Renal cortical epithelial cell (primary cell): ENCODE measurements at regions not wholly inside any gene's neighbourhood (a gene's known extent, or its start where the extent isn't known, plus 50 kb on each side); places are given as distances from the start of the nearest gene placed in this dataset.

Experiments used
- DNase-seq: peaks from one replicate; pipeline ENCODE4 v3.0.0-alpha.2; 2011; ENCODE audit warnings: low read depth

DNA sequence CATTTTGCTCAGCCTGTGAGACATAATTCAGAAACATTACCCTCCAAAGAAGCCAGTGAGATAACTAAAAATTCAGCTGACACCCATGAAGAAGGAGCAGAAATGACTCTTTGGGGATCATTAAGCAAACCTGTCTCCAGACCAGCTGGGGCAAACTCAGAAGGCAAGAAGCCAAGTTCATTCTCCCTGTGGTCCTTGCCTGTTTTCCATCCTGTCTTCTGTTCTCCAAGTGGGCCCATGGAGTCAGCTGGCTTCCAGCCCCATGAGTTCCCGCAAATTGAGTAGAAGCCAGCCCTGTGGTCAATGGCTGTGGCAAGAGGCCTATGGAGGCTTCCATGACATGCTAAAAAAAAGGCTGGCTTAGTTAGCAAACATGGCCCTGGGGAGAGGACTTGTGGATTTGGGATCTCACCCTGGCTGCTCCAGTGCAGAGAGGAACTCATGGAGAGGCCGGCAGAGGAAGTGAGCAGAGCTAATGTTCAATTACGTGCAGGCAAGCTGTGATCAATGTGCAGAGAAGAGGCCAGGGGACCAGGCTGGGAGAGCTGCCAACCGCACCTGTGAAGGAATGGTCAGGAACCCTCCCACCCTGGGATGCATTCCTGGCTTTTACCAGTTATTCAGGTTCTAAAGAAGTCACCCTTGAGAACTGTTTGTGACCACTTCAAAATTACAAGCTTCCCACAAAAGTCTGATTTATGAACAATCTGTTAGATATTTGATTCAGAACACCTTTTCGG is 229.1 kb downstream of the TSHZ3 start:
- no peak for DNase-seq

DNA sequence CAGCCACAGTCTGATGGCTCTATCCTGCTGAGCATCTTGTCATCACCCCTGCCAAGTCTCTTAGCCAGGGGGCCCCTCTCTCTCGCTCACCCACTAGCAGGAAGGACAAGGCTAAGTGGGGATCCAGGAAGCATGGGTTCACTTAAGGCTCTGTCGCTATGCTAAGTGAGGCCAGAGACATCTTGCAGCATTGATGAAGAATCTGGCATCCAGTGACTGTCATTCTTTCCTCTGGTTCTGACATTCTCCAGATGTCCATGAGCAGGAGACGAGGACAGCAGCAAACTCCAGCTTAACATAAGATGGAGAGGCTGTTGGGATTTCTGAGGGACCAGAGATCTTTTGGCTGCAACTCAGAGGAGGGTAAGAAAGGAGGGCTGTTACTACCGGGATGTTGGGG is 230.2 kb downstream of the TSHZ3 start:
- DNase-seq = no peak

DNA sequence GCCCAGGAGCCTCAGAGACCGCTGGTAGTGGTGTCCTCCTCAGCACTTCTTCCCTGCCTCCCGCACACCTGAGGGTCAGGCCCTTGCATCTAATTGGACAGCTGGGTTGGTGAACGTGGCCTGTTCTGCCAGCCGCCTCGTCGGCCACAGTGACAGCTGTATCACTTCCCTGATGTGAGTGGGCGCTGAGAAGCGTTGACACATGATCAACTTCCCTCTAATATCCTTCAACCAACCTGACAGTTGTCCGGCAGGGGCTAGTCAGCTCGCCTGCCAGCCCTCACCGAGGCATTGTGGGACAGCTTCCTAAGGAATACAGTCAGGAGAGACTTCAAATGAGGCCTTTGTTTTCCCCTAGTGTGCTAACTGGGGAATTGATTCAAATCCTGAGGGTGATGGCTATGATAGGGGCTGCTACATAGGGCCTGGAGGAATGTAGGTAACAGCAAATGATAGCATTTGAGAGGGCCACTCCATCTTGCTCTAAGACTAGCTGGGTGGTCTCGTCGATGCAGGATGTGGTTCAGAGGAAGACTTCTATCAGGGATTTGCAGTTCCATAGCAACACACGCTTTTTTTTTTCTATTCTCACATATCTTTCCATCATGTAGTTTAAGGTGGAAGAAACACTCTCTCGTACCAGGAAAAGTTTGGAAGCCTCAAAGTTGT is 230.8 kb downstream of the TSHZ3 start:
- no peak for DNase-seq

DNA sequence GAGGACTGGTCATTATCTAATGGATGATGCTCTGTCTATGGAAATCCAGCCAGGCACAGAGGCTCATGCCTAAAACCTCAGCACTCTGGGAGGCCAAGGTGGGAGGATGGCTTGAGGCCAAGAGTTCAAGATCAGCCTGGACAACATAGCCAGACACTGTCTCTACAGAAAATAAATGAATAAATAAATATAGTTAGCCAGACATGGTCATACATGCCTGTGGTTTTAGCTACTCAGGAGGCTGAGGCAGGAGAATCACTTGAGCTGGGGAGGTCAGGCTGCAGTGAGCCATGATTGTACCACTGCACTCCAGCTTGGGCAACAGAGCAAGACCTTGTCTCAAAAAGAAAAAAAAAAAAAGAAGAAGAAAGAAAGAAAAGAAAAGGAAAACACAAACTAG is 234.7 kb downstream of the TSHZ3 start:
- DNase-seq = no peak

DNA sequence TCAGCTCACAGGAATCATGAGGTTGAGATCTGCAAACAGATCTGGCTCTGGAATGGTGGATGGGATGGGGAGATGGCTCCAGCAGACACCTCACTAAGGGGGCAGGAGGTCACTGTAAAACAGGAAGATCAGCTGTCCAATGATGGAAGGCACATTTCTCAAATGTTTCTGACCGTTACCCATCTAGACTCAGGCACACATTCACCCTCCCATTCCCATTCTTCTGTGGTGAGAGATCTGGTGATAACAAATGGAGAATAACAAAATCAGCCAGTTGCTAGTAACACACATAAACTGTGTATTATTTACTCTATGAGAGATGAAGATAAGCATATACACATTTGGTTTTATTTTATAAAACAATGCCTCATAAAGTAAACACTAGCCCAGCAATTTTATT is 235.9 kb downstream of the TSHZ3 start:
- peak; percentile 3 for DNase-seq

DNA sequence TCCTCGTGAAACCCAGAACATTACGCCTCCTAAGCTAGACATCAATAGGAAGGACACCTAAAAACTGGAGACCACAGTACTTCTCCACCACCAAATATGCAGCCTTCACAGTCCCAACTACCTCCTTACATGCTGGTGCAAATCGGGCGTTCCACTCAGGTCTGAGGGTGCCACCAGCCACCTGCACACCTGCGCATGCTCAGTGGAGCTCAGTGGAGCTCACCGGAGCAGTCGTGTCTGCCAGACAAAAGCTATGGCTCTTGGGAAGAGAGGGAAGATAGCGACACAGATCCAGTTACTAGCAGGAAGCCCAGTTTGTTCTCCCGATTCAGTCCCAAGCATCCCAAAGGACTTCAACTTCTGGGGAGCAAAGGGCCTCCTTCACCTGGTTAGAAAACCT is 237.1 kb downstream of the TSHZ3 start:
- DNase-seq = no peak

DNA sequence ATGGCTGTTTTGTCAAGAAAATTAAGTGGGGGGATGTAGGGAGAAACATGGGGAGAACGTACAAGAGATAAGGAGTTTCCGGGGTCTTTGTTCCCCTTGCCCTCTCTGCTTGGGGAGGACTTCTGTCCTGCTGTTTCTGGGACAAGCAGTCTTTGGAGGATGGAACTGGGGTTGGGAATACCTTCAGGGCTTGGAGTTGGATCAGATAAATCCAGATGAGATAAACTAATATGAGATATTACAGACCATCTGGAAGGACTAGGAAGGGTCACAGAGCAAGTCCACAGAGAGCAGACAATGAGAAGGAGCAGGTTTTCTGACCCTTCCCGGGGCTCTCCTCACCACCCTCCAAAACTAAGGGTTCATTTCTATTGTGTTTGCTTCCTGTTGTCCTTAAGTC is 237.5 kb downstream of the TSHZ3 start:
- DNase-seq = no peak

DNA sequence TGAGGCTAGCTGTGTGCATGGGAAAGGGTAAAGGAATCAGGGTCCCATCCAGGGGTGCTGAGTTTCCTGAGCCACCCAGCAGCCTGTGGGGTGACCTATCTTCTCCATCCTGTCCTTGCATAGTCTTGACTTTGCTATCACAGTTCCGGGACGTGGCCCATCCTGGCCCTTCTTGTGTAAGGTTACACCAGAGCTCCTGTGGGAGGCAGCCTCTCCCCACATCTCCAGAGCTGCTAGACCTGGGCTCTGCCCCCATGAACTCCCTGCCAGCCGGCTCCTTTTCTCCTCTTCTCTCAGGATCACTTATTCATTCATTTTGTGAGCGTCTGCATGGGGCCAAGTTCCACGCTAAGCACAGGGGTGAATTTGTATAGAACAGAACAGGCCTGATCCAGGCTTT is 238.9 kb downstream of the TSHZ3 start:
- DNase-seq = peak; percentile 16

DNA sequence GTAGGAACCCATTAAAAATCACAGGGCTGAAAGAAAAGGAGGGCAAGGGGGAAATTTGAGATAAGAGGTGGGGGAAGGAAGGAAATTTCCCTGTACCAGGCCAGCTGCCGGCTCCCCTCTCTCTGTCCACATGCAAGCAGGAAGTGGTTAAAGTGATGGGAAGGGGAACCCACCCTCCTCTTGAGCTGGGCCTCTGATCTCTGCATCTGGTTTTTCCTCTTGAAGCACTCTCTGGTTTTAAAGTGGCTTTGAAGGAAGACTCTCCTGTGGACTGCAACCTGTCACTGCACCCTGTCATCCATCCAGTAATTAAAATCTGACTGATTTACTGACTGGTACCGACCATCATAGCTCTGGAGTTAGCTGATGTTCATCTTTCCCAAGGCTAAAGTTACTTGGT is 239.6 kb downstream of the TSHZ3 start:
- DNase-seq = no peak

DNA sequence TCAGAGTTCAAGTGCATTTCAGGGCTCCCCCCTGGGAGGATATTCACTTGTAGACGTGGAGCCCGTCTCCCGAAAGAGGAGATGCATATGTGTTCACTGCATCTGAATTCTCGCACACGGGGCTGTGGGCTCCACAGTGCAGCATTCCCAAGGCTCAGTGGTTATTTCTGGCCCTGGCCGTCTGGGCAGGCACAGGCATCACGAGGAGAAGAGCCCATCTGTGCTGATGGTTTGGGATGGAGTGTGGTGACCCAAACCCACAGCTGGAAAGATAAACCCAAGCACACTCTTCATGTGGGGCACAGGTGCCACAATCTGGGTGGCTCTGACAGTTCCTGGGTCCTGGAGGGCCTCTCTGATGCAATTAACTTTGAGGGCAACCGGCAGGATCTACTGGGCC is 242.1 kb downstream of the TSHZ3 start:
- no peak for DNase-seq

DNA sequence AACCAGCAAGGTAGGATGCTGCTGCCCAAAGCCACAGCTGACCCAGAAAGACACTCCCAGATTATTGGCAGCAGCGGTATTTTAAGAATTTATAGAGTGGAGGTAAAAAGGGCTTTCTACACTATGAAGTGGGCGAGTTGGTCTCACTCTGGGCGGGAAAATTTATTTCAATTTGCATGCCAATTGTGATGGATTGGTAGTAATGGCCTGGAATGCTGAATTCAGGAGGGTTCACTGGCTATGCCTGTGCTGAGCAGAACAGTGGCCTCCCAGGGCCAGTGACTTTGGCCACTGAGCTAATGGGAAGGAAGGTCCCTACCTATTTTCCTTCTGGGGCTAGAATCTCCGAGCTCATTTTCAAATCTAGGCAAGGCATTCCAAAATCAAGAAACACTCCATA is 243.5 kb downstream of the TSHZ3 start:
- DNase-seq = no peak

DNA sequence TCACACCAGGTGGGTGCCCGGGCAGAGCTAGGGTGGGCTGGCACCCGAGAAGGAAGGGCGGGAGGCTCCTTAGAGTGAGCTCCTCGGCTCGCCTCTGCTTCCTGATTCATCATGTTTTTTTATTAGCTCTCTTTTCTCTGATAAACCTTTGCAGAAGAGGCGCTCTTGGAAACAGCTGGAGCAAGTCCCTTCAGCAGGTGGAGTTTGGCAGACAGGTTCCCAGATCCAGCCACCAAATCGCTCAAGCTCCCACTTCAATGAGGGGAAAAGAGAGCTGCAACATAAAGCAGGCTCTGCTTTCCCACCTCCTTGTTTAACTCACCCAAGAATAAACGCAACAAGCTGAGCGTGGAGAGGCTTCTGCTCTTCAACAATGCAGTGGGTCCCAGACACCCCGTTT is 244.8 kb downstream of the TSHZ3 start:
- DNase-seq = no peak

DNA sequence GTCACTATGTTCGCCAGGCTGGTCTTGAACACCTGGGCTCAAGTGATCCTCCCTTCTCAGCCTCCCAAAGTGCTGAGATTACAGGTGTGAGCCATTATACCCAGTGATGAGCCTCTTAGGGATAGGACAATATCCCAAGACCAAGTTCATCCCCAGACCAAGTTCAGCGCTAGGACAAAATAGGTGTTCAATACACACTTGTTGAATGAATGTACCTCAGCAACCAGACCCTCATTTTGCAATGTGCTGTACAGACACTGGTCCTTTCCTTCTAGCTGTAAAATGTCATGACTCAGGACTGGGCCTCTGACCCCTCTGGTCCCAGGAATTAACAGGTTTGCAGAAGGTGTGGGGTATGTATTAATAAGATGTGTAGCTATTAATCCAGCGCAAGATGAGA is 246.0 kb downstream of the TSHZ3 start:
- no peak for DNase-seq

DNA sequence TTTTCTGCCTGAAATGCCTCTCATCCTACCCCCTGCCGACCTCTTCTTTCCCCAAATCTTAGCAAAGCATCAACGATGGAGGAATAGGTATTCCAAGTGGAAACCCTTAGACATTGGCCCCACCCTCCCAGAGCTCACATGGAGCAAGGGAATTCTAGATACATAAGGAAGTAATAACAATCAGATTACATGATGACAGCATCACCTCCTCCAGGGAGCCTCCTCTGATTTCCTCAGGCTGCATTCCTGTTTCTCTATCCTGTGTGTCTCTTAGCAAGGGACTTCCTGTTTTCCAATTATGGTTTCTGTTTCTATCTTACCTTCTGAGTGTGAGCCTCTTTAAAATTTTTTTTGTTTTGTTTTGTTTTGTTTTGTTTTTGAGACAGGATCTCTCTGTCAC is 246.6 kb downstream of the TSHZ3 start:
- no peak for DNase-seq

DNA sequence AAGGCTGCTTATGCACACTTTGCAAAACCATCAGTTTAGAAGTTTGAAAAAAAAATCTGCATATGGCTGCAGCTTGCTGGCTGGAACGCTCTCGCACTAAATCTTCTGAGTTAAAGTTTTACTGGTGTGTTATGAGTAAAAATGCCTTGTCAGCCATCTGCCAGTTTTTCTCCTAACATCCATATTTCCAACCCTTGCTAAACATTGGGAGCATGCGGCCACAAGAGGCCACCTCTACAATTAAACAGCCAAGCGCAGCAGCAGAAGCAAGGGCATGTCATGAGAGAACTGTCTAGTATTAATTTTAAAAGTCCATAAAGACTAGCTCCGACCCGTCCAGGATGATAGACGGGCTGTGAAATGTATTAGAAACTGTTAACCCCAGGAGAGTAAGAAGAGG is 248.3 kb downstream of the TSHZ3 start:
- DNase-seq = no peak

DNA sequence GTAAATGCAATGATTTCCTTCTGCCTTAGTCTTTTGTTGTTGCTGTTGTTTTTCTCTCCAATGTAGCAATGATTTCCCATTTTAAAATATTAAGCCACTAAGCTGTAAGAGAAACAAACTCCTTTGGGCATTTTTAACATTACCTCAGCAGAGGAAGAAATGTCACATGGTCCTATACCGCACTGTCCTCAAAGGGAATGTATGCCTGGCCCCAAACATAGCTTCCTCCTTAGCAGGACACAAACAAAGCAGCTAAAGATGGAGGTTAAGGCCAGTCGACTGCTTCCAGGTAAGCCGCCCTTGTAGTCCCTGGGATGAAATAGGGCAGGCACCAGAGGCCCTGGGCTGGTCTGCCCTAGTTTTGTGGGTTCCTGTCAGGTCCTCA is 249.0 kb downstream of the TSHZ3 start:
- DNase-seq = no peak

DNA sequence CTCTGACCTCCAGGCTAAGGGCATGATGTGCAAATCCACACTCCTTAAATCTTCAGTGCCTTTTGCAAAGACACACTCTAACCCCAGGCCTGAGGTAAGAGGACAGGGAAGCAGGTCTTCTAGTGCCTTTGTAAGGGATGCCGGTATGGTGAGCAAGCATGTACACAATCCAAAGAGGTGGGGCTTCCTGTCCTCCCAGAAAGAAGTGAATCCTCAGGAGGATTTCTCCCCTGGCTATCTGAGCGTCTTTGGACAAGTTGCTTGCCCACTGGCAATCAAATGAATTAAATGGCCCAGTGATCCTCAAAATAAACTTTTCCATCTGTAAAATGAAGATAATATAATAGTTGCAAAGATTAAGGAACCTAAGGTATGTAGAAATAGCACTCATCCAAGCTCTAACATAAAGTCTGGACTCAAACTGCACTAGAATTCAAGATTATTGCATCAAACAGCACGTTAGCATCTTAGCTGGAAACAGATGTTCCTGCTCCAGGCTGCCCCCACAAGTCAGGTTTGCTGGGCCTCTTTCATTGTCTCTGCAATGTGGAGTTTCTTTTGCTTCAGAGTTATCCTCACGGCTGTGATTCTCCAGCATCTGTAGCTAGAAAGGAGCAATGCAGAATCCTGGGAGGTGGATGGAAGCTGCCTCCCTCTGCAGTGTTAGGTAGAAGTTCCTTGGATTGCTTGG is 249.6 kb downstream of the TSHZ3 start:
- no peak for DNase-seq

DNA sequence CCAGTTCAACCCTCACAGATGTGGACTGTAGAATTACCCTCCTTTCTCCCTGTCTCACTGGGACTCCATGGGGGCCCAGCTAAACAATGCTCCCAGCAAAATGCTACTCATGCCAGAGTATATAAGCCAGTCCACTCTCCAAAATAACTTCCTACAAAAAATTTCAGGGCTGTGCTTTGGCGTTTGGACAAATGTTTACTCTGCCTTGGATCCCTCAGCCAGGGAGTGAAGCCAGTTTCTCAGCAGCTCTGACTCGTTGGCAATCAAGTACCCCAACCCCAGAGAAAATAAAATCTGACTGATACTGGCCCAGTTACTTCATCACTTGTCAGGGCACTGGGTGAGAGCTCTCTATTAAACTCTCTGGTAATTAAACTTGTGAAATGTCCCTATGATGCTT is 250.4 kb downstream of the TSHZ3 start:
- no peak for DNase-seq

DNA sequence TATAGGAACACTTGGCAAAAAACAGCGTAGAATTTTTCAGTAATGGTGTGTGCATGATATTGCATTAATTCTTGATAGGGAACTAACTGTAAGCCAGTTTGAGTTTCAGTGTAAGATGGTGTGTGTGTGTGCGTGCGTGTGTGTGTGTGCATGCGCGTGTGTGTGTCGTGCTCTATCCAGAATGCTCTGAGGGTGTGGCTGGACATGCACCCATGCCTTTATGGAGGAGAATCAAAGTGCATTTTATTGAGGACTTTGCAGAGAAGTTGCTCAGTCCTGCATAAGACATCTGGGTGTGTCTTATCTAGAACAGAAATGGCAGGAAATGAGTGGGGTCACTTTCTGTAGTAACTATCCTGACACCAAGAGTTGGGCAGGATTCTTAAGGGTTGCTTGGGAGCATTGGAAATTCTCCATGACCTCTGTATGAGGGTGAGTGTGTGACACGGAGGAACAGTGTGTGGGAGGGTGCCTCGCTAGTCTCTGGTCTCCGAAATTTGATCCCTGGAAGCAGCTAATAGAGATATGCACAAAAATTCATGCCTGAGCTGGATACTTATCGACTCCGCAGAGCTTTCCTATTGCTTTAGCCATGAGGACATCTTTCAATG is 252.2 kb downstream of the TSHZ3 start:
- DNase-seq = no peak

DNA sequence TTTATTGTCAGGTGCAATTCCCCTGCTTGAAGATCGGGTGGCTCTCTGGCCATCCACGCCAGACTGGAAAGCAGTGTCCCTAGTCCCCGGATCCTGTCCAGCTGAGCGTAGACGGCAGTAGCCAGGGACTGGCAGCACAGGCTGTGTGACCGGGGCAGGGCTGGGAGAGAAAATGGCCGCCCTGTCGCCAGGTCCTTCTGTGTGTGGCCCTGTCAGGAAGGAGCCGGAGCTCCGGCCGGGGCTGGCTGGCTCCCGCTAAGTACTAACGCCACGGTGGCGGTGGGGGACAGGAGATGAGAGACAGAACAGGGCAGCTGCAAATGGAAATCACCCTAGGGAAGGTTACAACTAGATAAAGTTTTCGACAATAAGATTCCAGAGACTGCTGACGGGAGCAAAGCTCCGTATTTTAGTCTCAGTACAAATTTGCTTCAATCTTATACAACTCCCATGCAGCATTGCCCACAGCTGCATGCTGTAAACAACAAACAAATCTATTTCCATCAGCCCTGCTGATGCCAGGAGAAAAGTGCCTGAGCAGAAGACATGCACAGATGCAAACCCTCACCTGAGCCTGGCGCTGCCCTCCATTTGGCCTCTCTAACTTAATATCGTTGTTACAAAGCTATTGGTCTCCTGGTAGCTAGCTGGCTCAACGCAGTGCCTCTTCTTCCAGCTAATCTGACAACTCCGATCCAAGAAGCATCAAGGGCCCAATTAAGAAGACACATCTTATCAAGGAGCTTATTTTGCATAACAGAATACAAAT is 253.0 kb downstream of the TSHZ3 start:
- DNase-seq = no peak

DNA sequence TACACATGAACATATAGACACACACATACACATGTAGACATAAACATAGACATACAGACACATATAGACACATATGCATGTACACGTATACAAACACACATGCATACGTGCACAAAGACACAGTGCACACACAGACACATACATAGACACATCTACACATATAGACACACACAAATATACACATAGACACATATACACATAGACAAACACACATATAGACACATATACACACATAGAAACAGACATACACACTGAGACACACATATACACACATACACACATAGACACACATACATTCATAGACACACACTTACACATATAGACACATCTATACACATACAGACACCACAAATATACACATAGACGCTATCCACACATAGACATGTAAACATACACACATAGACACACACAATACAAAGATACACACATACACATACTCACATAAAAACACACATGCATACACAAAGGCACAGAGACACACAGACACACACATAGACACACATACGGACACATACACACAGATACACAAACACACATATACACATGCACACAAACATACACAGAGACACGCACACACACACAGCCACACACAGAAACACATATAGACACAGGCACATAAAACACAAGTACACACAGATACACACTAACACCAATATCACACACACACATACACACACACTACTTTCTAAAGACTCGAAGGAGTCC is 254.0 kb downstream of the TSHZ3 start:
- no peak for DNase-seq
